HG02678 (cell line): ENCODE measurements at regions not wholly inside any gene's neighbourhood (a gene's known extent, or its start where the extent isn't known, plus 50 kb on each side); places are given as distances from the start of the nearest gene placed in this dataset.
"Not testable (repeated sequence)": the region's sequence is repeated elsewhere in the genome, so short reads cannot be mapped to it uniquely, and the experiment has no call there.

ENCODE experiments used
- ATAC-seq: cut with Tn5 transposase; IDR thresholded peaks from one replicate; pipeline ENCODE4 v1.9.1; 2021; ENCODE audit warnings: mild to moderate bottlenecking, moderate library complexity; ENCODE audit not compliant: unreplicated experiment

GRCh38 chr6:131424475-131424874 is 148.6 kb upstream of the ARG1 start:
- ATAC-seq: no peak

GRCh38 chr6:131427434-131428058 is 145.5 kb upstream of the ARG1 start:
- ATAC-seq: no peak

- no peak for ATAC-seq
Observed at GRCh38 chr6:131430531-131430930, 142.5 kb upstream of the ARG1 start.

DNA sequence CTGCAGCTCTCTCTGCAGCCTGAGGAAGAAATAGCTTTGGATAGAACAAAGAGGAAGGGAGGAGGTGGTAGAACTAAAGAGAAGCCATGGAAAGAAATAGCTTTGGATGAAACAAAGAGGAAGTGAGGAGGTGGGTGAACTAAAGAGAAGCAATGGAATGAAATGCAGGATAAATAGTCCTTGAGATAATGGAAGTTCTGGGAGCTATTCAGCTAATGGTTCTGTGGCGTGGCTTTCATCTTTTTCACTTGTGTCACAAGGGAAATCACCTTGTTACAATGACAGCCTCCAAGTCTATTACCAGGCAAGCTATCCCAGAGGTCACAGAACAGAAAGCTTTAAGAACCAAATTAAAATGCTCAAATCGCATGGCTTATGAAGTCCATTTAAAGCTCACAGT is 141.3 kb upstream of the ARG1 start:
- no peak for ATAC-seq

- ATAC-seq: no peak
Observed at GRCh38 chr6:131433927-131434326, 139.1 kb upstream of the ARG1 start.

DNA sequence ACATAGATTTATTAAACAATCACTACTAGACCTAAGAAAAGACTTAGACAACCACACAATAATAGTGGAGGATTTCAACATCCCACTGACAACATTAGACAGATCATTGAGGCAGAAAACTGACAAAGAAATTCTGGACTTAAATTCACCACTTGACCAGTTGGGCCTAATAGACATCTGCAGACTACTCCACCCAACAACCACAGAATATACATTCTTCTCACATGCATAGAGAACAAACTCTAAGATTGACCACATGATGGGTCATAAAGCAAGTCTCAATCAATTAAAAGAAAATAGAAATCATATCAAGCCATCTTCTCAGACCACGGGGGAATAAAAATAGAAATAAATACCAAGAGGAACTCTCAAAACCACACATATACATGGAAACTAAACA is 136.7 kb upstream of the ARG1 start:
- ATAC-seq: no peak

GRCh38 chr6:131443014-131443413 is 130.0 kb upstream of the ARG1 start:
- ATAC-seq: no peak

- ATAC-seq: no peak
Observed at GRCh38 chr6:131443514-131443913, 129.5 kb upstream of the ARG1 start.

DNA sequence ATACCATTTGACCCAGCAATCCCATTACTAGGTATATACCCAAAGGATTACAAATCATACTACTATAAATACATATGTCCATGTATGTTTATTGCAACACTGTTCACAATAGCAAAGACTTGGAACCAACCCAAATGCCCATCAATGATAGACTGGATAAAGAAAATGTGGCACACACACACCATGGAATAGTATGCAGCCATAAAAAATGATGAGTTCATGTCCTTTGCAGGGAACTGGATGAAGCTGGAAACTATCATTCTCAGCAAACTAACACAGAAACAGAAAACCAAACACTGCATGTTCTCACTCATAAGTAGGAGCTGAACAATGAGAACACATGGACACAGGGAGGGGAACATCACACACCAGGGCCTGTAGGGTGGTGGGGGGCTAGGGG is 127.7 kb upstream of the ARG1 start:
- ATAC-seq: not testable (repeated sequence)

DNA sequence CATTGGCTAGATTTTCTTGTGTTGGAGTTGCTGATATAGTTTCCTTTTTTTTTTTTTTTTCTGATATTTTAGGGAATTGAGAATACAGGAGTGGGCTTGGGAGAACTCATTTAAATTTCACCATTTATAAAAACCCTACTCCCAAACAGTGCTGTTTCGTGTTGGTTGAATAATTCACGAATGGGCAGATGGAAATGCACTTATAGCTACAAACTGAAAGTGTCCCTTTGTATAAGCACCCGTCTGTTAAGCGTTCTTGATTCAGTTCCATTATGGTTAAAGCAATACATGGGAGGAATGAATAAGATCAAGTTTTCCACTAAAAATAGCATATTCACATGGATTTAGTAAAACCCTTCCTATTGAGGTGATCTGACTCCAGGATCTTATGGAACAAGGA is 122.2 kb upstream of the ARG1 start:
- no peak for ATAC-seq

GRCh38 chr6:131451321-131452144 is 121.5 kb upstream of the ARG1 start:
- ATAC-seq: no peak

DNA sequence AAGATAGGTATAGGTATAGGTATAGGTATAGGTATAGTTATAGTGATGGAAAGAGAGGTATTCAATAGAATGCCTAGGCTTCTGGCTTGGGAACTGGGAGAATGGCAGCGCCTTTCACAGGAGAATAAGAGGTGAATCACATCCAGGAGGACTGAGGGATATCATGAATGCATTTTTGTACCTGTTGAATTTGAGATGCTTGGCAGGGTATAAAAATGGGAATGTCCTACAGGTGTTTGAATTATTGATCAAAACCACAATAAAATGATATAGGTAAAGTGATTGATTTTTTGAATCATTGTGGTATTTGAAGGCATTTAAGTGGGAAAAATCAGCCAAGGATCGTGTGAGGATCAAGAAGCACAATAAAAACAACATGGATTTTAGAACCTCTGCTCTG is 119.2 kb upstream of the ARG1 start:
- no peak for ATAC-seq

- no peak for ATAC-seq
Observed at GRCh38 chr6:131456565-131456964, 116.5 kb upstream of the ARG1 start.

DNA sequence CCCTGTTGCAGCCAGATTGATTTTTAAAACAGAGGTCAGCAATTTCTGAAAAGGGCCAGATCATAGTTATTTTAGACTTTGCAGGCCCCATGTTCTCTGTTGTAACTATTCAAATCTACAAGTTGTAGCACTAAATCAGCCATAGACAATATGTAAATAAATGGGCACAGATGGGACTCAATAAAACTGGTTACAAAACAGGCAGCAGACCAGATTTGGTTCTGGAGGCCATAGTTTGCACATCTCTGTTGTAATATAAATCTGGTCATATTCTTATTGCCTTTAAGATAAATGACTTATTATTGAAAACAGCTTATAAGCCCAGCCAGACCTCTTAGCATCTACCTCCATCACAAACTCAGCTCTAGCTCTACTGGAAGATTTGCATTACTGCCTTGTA is 114.0 kb upstream of the ARG1 start:
- no peak for ATAC-seq

DNA sequence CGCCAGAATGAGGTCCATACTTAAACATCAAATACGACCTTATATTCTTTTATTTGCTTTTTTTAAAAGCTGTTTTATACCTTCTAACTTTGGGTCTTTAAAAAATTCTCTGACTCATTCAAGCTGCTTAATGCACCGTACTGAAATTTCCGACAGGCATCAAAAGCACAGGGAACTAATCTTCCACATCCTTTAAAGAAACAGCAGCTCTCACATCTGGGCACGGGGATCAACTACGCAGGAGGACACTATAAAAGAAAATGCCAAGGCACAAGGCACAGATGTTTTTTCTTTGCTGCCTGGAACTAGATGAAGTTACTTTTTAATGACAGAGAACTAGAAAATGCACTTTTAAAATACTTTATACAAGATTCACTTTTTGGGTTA is 112.4 kb upstream of the ARG1 start:
- ATAC-seq: no peak

DNA sequence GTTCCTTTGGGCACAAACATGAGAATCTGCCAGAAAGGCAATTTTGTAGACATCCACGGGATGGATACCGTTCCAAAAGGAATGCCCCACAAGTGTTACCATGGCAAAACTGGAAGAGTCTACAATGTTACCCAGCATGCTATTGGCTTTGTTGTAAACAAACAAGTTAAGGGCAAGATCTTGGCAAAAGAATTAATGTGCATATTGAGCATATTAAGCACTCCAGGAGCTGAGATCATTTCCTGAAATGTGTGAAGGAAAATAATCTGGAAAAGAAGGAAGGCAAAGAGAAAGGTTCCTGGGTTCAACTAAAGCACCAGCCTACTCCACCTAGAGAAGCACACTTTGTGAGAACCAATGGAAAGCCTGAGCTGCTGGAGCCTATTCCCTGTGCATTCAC is 103.9 kb upstream of the ARG1 start:
- ATAC-seq: no peak

GRCh38 chr6:131470534-131470933 is 102.5 kb upstream of the ARG1 start:
- ATAC-seq: no peak

DNA sequence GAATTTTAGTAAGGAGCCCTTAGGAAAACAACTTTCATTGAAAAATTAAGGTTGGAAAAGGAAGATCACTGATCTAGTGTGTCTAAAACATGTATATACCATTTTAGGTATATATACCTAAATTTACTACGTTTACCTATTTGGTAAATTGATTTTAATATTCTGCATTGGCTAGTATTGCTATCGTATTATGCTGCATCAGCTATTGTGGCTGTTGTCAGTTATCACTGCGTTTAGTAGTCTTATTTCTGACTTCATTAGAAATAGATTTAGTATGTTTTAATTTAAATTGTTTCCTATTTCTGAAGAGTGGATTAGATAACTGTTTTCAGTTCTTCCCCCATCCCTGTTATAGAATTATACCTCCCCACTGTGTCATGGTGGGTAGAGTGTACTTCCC is 101.7 kb upstream of the ARG1 start:
- no peak for ATAC-seq

DNA sequence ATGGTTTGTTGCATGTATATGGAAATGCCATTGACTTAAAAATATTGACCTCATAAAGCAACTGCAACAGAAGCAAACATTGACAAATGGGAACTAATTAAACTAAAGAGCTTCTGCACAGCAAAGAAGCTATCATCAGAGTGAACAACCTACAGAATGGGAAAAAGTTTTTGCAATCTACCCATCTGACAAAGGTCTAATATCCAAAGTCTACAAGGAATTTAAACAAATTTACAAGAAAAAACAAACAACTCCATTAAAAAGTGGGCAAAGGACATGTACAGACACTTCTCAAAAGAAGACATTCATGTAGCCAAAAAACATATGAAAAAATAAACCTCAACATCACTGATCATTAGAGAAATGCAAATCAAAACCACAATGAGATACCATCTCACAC is 99.7 kb upstream of the ARG1 start:
- not testable (repeated sequence) for ATAC-seq

DNA sequence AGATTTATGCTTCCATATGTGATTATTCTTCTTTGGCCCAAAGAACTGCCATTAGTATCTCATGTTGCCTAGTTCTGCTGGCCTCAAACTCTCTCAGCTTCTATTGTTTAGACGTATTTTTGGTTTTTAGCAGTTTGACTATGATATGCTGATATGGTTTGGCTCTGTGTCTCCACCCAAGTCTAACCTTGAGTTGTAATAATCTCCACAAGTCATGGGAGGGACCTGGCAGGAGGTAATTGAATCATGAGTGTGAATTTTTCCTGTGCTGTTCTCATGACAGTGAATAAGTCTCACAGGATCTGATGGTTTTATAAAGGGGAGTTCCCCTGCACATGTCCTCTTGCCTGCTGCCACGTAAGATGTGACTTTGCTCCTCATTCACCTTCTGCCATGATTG is 96.7 kb upstream of the ARG1 start:
- ATAC-seq: no peak

GRCh38 chr6:131478740-131479211 is 94.2 kb upstream of the ARG1 start:
- not testable (repeated sequence) for ATAC-seq

- ATAC-seq: no peak
Observed at GRCh38 chr6:131486608-131487007, 86.4 kb upstream of the ARG1 start.

GRCh38 chr6:131488780-131489179 is 84.2 kb upstream of the ARG1 start:
- ATAC-seq: no peak
